Adrenal gland (tissue), 5 donors: ENCODE measurements at regions not wholly inside any gene's neighbourhood (a gene's known extent, or its start where the extent isn't known, plus 50 kb on each side); places are given as distances from the start of the nearest gene placed in this dataset.

Source experiments
- POLR2A ChIP-seq, 2 donors: fragments of 450-650 bp; IDR thresholded peaks; one replicate each; pipeline ENCODE4 v1.6.1; 2017; ENCODE audit warnings: antibody characterized with exemption in 2 of 2, mild to moderate bottlenecking in 2 of 2, moderate library complexity in 1 of 2
- TF ChIP-seq, protein P1 (sequence below), 6 experiments: fragments of 450-650 bp in 4 of 6; fragments of 200-600 bp in 2 of 6; sonication (generic) in 1 of 6; IDR thresholded peaks; 1 replicate in 5 of 6; 2 replicates in 1 of 6; pipeline versions ENCODE4 v1.5.1 to v1.8.0; 2016 to 2021; ENCODE audit warnings: antibody characterized with exemption in 6 of 6, mild to moderate bottlenecking in 2 of 6, moderate library complexity in 1 of 6
- donor health status: DM: no; HTN: no; CAD: no.

DNA sequence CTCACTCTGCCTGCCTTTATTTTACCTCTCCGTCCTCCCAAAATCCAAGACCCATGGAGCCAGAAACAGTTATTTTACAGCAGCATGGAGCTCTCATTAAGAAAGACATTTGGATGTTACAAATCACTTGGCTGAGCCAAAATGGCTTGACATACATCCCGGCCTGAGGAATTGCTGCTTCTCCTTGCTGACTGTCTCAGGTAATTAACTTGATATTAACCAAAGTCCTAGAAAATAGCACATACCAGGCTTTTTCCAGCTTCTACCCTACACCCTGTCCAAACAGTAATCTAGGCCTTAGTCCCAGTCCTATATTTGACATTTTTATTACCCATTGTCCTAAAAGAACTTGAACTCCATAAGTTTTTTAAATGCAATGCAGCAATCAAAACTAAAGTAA, 205.0 kb downstream of the TMX3 start:
- TF ChIP-seq, protein P1, sequence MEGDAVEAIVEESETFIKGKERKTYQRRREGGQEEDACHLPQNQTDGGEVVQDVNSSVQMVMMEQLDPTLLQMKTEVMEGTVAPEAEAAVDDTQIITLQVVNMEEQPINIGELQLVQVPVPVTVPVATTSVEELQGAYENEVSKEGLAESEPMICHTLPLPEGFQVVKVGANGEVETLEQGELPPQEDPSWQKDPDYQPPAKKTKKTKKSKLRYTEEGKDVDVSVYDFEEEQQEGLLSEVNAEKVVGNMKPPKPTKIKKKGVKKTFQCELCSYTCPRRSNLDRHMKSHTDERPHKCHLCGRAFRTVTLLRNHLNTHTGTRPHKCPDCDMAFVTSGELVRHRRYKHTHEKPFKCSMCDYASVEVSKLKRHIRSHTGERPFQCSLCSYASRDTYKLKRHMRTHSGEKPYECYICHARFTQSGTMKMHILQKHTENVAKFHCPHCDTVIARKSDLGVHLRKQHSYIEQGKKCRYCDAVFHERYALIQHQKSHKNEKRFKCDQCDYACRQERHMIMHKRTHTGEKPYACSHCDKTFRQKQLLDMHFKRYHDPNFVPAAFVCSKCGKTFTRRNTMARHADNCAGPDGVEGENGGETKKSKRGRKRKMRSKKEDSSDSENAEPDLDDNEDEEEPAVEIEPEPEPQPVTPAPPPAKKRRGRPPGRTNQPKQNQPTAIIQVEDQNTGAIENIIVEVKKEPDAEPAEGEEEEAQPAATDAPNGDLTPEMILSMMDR (IDR thresholded peaks at IDR 0.05), result no peak
- no peak for TF ChIP-seq POLR2A (IDR thresholded peaks at IDR 0.05)
